PFSK-1 (cell line): ENCODE measurements at regions not wholly inside any gene's neighbourhood (a gene's known extent, or its start where the extent isn't known, plus 50 kb on each side); places are given as distances from the start of the nearest gene placed in this dataset.

Experiments
- FOXP2 ChIP-seq: optimal IDR thresholded peaks from 2 replicates; pipeline ENCODE3; 2011; ENCODE audit warnings: borderline replicate concordance, control low read depth, inconsistent platforms; ENCODE audit not compliant: insufficient read depth; ENCODE audit errors: extremely low read length, extremely low read depth
- POLR2AphosphoS5 ChIP-seq: IDR thresholded peaks from 2 replicates; pipeline ENCODE4 v1.6.1; 2012; ENCODE audit warnings: low read depth, mild to moderate bottlenecking, control low read depth, low read length, moderate library complexity
- REST ChIP-seq, 2 experiments: IDR thresholded peaks; 2 replicates each; pipeline versions ENCODE4 v1.6.1 to v1.8.0; 2011 to 2012; ENCODE audit warnings: low read depth in 2 of 2, low read length in 2 of 2, control low read depth in 1 of 2, inconsistent platforms in 1 of 2, mild to moderate bottlenecking in 1 of 2, moderate library complexity in 1 of 2; ENCODE audit not compliant: insufficient read depth in 1 of 2
- SIN3A ChIP-seq: IDR thresholded peaks from 2 replicates; pipeline ENCODE4 v1.6.1; 2012; ENCODE audit warnings: mild to moderate bottlenecking, low read length, moderate library complexity, borderline replicate concordance; ENCODE audit not compliant: insufficient read depth
- TAF1 ChIP-seq: IDR thresholded peaks from 2 replicates; pipeline ENCODE4 v1.6.1; 2012; ENCODE audit warnings: low read length, control low read depth, borderline replicate concordance; ENCODE audit not compliant: insufficient read depth

- TF ChIP-seq POLR2AphosphoS5 (no peak), REST (IDR thresholded peaks at IDR 0.05; ENCODE audit: insufficient read depth in 1 of 2, low read depth in 2 of 2, low read length in 2 of 2) (no peak), TAF1 (no peak), SIN3A (no peak), FOXP2 (no peak)
Observed at GRCh38 chr14:49228552-49228951, 357.6 kb downstream of the RPS29 start.
